GM12875 (cell line): ENCODE measurements at regions not wholly inside any gene's neighbourhood (a gene's known extent, or its start where the extent isn't known, plus 50 kb on each side); places are given as distances from the start of the nearest gene placed in this dataset.

ENCODE experiments used
- H3K4me3 ChIP-seq: one replicate; pipeline ENCODE4 v1.5.1; 2011; ENCODE audit warnings: low read depth, low read length, control low read depth
- TF ChIP-seq, protein P1 (sequence below): IDR thresholded peaks from 2 replicates; pipeline ENCODE4 v1.5.1; 2011; ENCODE audit warnings: low read depth, mild to moderate bottlenecking, control low read depth, inconsistent platforms, low read length, moderate library complexity, borderline replicate concordance; ENCODE audit not compliant: insufficient read depth

DNA sequence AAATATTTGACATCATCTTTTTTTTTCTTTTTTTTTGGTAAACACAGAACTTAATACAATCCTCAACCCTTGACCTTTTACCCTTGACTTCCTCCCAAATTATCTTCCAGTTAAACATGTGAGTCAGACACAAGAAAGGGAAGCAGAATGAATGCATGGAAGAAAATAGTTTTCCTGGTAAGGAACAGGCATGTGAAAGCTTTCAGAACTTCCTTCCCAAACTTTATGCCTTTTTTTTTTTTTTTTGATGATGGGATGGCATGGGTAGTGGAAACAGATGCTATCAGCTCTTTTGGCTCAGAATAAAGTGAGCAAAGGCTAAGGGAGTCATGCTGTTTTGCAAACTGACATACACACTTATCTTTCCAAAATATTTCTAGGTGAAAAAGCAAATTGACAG is 1079.1 kb downstream of the TTLL7 start:
- H3K4me3 ChIP-seq, result no peak overlapping the region
- TF ChIP-seq, protein P1, sequence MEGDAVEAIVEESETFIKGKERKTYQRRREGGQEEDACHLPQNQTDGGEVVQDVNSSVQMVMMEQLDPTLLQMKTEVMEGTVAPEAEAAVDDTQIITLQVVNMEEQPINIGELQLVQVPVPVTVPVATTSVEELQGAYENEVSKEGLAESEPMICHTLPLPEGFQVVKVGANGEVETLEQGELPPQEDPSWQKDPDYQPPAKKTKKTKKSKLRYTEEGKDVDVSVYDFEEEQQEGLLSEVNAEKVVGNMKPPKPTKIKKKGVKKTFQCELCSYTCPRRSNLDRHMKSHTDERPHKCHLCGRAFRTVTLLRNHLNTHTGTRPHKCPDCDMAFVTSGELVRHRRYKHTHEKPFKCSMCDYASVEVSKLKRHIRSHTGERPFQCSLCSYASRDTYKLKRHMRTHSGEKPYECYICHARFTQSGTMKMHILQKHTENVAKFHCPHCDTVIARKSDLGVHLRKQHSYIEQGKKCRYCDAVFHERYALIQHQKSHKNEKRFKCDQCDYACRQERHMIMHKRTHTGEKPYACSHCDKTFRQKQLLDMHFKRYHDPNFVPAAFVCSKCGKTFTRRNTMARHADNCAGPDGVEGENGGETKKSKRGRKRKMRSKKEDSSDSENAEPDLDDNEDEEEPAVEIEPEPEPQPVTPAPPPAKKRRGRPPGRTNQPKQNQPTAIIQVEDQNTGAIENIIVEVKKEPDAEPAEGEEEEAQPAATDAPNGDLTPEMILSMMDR, result no peak

DNA sequence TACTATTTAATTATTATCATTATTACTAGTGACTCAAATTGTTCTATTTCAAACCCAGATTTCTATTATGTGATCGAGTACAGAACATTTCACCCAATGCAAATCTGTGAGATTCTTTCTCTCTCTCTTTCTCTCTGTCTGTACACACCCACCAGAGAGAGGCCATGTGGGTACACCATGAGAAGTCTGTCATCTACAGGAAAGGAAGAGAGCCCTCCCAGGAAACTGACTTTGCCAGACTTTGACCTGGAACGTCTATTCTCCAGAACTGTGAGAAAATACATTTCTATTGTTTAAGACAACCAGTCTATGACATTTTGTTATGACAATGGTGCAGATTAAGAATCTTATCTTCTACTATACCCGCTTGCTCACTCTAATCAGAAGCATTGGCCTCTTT is 1091.6 kb downstream of the TTLL7 start:
- no peak overlapping the region for H3K4me3 ChIP-seq
- TF ChIP-seq, protein P1, result no peak

DNA sequence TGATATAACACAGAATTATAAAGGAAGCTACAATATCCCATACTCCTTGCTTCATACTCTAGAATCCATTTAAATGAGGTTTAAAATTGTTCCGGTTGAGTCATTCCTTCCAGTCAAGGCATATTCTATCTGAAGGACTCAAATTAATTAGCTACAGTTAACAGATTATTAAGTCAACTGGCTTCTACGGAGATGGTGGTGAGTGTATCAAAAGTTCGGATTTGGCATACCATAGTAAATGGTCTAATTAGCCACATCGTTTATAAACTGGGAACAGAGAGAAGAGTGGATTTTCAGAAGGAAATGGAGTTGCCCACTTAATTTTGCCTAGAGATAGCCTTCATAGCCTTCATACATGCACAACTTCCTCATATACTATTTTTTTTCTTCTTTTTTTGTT is 1095.3 kb downstream of the TTLL7 start:
- no peak overlapping the region for H3K4me3 ChIP-seq
- TF ChIP-seq, protein P1, result no peak

DNA sequence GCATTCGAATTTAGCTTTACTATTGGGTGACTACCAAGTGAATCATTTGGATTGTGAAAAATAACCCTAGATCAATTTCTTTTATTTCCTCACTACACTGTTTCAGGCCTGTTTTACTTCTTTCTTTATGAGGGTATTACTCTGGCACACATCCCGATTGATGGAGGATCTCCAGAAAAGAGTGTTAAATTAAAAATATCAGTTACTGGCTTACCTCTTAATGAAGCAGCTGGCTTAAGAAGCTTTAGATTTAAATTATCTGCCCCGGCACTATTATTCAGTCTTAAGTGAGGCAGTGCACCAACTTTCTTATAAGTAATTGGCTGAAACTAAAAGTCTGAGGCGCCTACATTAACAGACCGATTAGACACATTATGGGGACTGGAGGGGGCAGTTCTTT is 1097.4 kb downstream of the TTLL7 start:
- H3K4me3 ChIP-seq, result no peak overlapping the region
- TF ChIP-seq, protein P1, result no peak

DNA sequence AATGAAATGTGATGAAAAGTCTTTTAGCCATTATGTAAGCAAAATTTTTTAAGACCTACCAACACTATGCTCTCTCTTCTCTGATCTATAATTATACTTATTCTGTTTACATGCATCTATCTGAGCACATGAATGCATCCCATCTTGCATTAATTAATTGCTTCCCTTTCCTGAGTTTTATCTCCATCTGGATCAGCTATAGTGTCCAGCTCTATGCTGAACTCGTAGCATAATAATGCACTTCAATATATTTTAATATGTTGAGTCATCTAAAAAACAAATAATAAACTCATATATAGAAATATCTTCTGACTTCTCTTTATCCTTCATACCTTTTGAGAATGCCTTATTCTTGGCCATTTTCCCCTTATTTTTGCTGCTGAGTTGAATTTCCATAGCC is 1097.8 kb downstream of the TTLL7 start:
- TF ChIP-seq, protein P1, result no peak

DNA sequence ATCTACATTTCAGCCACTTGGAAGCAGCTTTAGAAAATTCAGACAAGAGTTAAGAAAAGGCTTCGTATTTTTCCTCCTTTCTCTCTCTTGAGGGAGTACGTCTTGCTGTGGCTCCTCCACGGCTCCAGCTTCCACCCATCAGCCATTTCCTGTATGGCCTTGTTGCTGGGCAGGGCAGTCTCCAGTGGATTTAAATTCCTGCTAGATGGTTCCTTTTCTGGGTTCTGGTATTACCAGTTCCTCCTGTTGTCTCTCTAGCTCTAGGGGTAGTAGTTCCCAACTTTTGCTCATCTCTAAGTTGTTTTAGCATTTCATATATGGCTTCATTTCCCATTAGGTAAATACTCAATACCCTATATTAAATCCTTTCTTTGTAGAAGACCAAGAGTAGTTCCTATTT is 1098.3 kb downstream of the ADGRL2 start:
- no peak overlapping the region for H3K4me3 ChIP-seq
- TF ChIP-seq, protein P1, result no peak

More for the DNA sequence above, 1097.8 kb downstream of the TTLL7 start:
- H3K4me3 ChIP-seq, result no peak overlapping the region

DNA sequence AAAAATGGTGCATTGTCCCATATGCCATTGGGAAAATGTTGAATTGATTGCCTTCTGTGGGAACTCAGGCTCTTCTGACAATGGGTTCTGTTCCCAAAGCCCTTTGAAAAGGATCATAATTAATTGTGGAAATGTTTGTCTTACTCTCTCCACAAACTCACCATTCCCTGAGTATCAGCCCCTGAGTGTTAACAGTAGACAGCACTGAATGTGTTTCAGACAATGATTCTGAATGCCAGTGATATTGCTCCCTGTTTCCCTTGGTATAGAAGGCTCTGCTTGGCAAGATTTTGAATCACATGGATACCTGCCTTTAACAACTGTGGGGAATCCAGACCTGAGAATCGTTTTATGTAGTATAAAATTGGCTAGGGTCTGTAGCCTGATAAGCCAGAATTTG is 1096.8 kb downstream of the ADGRL2 start:
- TF ChIP-seq, protein P1, result no peak

More for the DNA sequence above, 1096.8 kb downstream of the ADGRL2 start:
- H3K4me3 ChIP-seq, result no peak overlapping the region
